Dermis microvascular lymphatic vessel endothelial cell (primary cell): ENCODE measurements at regions not wholly inside any gene's neighbourhood (a gene's known extent, or its start where the extent isn't known, plus 50 kb on each side); places are given as distances from the start of the nearest gene placed in this dataset.
A peak's percentile ranks its signal among the peaks of the same experiment; 100 is the strongest.
"Not testable (repeated sequence)": the region's sequence is repeated elsewhere in the genome, so short reads cannot be mapped to it uniquely, and the experiment has no call there.

Experiments used
- DNase-seq, 2 donors: peaks; one replicate each; pipeline versions ENCODE4 v3.0.0 to v3.0.0-alpha.2; 2010; ENCODE audit warnings: low read depth in 2 of 2

- no peak for DNase-seq
Observed at GRCh38 chr3:177249203-177249602, 51.9 kb upstream of the TBL1XR1 start.

DNA sequence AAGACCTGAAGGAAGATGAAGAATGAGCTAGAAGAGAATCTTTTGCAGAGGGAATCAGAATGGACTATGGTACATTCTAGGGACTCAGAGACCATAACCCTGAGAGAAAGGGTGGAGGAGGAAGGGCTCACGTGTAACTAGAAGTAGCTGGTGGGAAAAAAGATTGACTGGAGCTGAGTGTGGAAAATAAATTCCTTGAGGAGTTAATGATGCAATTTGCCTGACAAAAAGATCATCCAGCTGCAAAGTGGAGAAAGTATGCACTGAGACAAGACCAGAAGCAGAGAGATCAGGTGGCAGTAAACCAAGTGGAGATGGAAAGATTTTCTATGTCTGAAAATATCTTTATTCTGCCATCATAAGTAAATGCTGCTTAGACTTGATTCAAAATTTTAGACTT, 52.9 kb upstream of the TBL1XR1 start:
- no peak for DNase-seq

DNA sequence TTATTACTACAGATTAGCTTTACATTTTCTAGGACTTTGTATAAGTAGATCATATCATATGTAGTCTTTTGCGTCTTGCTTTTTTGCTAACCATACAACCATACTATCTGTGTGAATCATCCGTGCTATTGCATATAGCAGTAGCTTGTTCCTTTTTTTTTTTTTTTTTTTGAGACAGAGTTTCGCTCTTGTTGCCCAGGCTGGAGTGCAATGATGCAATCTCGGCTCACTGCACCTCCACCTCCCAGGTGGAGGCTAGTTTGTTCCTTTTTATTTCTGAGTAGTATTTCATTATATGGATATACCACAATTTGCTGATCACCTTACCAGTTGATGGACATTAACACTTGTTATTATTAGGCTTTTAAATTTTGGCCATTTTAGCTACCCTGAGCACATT, 54.5 kb upstream of the TBL1XR1 start:
- no peak for DNase-seq

DNA sequence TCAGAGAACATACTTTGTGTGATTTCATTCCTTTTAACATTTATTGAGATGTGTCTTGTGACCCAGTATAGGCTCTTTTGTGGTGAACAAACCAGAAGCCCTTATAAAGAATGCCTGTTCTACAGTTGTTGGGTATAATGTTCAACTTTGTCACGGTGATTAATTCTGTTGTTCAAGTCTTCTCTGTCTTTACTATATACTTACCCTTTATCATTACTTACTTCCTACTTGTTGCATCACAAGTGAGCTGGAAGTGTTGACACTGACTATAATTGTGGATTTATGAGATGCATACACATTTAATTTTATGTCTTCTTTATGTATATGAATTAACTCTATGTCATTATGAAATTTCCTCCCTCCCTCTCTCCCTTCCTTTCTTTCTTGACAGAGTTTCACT, 59.7 kb upstream of the TBL1XR1 start:
- DNase-seq = no peak

GRCh38 chr3:177257625-177258024, 60.3 kb upstream of the TBL1XR1 start:
- DNase-seq = no peak

DNA sequence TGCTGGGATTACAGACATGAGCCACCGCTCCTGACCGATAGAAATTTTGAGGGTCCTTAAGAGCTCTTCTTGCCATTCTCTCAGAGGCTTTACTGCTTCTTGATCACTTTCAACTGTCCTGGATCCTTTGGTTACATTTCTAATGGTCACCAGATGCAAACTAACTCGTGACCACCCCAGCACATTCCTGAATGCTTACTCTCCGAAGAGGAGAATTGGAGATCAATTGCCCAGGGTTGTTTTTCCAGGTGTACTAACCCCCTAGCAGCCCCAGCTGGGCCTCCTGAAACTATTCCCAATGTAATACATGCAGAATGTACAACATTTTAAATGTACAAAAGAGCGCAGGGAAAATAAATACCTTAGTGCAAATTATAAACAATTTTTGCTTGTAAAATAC, 65.1 kb upstream of the TBL1XR1 start:
- DNase-seq = no peak

- DNase-seq = no peak
Observed at GRCh38 chr3:177263615-177264368, 66.5 kb upstream of the TBL1XR1 start.

GRCh38 chr3:177271811-177272501, 74.7 kb upstream of the TBL1XR1 start:
- DNase-seq = not testable (repeated sequence)

DNA sequence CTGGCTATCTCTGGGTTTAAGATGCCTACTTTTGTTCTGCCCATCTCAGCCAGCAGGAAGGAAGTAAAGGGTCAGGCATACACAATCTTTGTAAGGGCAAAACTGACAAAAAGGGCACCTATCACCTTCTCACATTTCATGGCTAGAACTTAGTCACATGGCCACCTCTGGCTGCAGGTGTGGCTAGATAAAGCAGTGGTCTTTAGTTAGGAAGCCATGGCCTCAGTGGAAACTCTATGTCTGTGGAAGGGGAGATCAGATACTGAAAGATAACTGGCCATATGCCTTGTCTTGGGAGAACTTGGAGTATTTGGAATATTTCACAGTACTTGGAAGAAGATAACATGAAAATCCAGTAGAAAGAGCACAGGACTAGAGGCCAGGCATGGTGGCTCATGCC, 80.7 kb upstream of the TBL1XR1 start:
- DNase-seq = no peak

DNA sequence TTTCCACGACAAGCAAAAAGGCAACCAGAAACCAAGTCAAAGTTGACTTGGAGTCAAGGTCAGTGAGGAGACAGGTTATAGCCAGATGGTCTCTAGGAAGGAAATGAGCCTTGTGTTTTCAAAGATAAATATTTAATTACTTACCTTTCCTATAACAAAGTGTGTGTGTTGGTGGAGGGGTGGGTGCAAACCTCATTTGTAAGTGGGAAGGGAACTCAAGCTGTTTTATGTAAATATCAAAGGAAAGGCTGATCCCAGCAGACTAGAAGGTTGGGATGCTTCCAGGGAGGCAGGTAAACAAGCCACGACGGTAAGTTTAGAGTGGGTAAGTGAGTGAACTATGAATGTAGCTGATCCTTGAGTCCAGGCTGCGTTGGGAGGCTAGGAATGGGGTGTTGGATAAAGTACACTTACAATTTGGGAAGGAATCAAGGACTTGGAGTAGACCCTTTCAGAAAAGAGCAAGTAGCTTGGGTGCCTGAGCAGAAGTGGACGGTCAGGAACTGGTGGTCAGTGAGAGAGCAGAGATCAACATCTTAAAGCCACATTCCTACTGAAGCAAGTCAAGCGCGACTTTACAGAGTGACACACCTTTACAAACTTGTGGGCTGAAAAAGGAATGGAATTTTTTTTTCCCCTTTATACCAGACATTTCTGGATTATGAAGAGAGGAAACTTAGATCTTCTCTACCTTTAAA, 82.0 kb upstream of the TBL1XR1 start:
- DNase-seq = peak in 1 of 2 donors; percentile 25

DNA sequence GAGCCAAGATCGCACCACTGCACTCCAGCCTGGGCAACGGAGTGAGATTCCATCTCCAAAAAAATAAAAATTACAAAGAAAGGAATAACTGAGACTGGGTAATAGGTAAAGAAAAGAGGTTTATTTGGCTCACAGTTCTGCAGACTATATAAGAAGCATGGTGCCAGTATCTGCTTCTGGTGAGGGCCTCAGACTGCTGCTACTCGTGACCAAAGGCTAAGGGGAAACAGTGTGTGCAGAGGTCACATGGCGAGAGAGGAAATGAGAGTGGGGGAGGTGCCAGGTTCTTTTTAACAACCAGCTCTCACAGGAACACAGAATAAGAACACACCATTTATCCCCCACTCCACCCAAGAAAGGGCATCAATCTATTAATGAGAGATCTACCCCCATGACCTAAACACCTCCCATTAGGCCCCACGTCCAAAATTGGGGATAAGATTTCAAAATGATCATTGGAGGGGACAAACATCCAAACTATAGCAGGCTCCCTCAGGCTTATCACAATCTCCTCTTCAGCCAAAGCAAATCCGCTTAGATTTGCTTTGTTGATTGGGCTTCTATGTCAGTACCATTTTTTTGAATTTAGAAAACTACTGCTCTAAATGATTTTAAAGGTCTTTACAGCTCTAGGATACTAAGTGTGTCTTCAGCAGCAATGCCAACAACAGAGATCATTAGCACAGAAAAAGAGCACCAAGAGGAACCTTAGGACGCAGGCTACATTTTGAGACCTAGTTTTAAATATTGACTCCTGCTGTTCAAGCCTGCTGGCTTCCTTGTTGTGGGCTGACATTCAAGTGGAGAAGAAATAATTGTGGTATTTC, 84.2 kb upstream of the TBL1XR1 start:
- no peak for DNase-seq

- no peak for DNase-seq
Observed at GRCh38 chr3:177282119-177282655, 84.9 kb upstream of the TBL1XR1 start.

DNA sequence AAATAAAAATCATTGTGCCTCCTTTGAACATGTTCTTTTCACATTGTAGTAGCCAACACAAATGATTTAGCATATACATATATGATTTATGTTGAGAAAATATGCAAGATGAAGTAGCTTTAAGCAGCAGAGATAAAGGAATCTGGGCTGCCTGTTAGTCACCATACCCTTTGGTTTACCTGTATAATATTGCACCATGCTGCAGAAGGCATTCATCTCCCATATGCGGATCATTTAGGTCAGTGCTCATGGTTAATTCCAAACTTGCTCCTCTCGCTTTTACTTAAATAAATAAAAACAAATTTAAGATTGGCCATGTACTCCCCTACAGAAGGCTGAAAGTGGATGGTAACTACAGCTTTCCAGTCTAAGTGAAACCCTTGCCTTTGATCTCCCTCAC, 86.7 kb upstream of the TBL1XR1 start:
- DNase-seq = no peak

DNA sequence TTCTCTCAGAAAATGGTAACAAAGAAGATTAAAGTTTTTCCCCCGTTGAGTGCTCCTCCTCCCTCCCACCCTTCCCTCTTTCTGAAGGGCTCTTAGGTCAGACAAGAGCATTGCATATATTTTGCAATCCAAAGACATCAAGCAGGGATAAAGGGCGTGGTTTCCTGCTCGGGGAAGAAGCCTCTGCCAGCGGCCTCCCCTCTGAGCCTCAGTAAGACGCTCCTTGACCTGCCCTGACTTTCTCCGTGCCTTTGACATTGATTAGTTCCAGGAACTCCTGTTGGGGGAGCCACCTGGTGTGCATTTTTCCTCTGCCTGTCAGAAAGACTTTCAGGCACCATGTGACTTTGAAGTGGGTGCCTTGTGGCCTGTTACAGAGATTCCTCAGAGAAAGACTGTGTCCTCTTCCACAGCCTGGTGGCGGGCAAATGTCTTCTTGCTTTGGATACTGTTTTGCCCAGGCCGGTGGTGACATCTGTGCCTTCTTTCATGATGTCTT, 87.2 kb upstream of the TBL1XR1 start:
- no peak for DNase-seq

- no peak for DNase-seq
Observed at GRCh38 chr3:177286034-177286433, 88.8 kb upstream of the TBL1XR1 start.

DNA sequence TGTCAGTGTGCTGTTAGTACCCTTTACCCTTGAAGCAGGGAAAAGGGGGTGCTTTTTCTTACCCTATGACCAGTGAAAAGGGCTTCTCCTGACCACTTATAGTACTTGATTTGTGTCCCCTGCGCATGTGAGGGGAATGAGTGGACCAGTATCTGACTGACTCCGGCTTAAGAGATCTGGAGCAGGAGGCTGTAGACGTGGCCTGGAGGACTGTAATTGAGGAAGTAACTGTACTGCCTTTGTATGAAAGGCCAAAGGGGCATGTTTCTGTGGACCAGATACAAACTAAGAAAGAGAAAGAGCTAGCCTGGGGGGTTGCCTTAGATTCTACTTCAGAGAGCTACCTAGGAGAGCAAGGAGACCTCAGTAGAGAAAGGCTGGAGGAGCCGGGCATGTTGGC, 89.9 kb upstream of the TBL1XR1 start:
- DNase-seq = no peak

DNA sequence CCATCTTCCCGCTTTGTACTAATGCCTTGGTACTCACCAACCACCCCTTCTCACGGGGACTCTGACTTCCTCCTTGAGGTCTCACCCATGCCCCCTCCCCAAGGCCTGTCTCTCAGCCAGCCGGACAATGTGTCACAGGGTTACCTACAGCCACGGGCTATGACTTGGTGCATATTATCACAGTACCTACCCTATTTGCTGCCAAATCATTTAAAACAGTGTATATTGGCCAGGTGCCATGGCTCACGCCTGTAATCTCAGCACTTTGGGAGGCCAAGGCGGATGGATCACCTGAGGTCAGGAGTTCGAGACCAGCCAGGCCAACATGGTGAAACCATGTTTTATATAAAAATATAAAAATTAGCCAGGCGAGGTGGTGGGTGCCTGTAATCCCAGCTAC, 93.4 kb upstream of the TBL1XR1 start:
- DNase-seq = no peak

- DNase-seq = no peak
Observed at GRCh38 chr3:177294221-177294620, 96.9 kb upstream of the TBL1XR1 start.

DNA sequence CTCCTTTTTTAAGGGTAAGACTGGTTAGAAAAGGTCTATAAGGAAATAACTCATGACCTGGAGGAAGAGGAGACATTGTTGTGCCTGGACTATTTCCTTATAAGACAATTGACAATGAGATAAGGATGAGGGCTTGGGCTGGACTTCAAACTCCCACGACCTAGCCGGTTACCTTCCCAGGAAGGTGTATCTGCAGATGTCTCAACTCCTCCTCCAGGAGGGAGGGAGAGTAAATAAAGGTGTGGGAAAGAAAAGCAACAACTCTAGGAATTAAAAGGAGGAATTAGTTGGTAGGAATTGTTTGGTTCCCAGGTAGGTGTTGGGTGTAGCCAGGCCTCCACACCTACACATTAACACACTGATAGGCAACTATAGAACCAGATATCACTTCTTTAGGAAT, 97.8 kb upstream of the TBL1XR1 start:
- DNase-seq = no peak

DNA sequence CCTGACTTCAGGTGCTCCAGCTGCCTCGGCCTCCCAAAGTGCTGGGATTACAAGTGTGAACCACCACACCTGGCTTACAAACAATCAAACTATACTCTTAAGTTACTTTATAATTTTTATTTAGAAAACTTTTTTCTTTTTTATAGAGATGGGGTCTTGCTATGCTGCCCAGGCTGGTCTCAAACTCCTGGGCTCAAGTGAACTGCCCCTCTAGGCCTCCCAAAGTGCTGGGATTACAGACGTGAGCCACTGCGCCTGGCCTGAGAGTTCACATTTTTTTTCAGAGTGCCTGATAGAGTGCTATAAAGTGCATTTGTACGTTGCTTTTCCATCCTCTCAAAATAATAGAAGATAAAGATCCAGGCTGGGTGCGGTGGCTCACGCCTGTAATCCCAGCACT, 102.0 kb upstream of the TBL1XR1 start:
- DNase-seq = no peak
